ENCODE measurements at regions not wholly inside any gene's neighbourhood (a gene's known extent, or its start where the extent isn't known, plus 50 kb on each side); places are given as distances from the start of the nearest gene placed in this dataset.

DNA sequence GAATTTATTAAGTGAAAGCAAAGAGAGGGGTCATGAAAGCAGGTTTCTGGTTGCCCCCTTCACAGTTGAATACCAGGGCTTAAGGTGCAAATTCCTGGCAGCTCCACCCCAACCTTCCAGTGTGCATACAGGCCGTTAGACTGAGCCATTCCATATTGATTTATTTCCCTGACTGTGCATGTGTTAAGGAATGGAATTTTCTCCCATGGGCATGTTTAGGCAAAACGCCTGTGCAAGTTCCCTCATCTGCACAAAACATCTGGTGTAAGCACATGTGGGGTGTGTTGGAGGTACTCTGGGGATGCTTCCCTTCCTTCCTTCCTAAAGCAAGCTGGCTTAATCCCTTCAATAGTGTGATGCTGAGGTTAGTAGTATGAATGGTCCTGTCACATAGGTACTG is 1470.6 kb downstream of the MAT2B start:
- Histone ChIP-seq H3K27ac (ENCODE audit: low read depth in 1 of 2, low read length in 2 of 2) (no peak overlapping the region), H3K36me3 (ENCODE audit: control insufficient read depth in 4 of 4, insufficient read depth in 3 of 4, low read depth in 1 of 4, low read length in 3 of 4) (no peaks in the 10 kb centered on the region), H3K27me3 (ENCODE audit: control insufficient read depth in 4 of 4, insufficient read depth in 4 of 4, low read length in 3 of 4) (no peaks in the 10 kb centered on the region), H3K4me1 (ENCODE audit: control insufficient read depth in 4 of 4, insufficient read depth in 4 of 4, low read length in 3 of 4) (no peaks in the 10 kb centered on the region), H3K9me3 (ENCODE audit: control insufficient read depth in 4 of 4, low read length in 3 of 4) (peaks cover 0 to 11% (median 2%) of the 10 kb centered on the region in 4 donors), H3K9ac (ENCODE audit: low read depth in 1 of 2, low read length in 2 of 2) (no peak overlapping the region), H3K4me3 (ENCODE audit: low read depth in 1 of 3, low read length in 3 of 3) (no peak overlapping the region)
- no peak for DNase-seq (ENCODE audit: low spot score)
- TF ChIP-seq HNF4G (IDR thresholded peaks at IDR 0.05) = no peak
- TF ChIP-seq RAD21 (IDR thresholded peaks at IDR 0.05) = no peak
- WGBS = 50% methylated on average over 2 of the region's 2 CpGs

DNA sequence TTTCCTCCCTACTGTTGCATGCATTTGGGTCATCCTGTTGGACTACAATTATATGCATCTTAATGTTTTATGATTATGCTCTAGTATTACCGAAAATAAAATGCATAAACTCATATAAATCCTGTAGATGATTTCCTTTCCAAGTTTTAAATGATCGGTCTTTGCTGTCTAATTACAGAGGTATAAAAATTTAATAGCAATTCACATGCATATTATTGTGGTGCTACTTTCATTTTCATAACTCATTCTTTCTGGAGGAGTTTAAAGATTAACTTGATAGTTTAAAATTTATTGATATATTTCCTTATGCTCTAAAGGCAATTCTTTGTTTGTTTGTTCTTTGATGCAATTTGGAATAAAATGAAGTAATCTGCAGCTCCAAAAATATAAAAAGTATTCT is 1475.1 kb downstream of the MAT2B start:
- Histone ChIP-seq H3K27me3 (ENCODE audit: control insufficient read depth in 4 of 4, insufficient read depth in 4 of 4, low read length in 3 of 4) (no peaks in the 10 kb centered on the region), H3K27ac (ENCODE audit: low read depth in 1 of 2, low read length in 2 of 2) (no peak overlapping the region), H3K9me3 (ENCODE audit: control insufficient read depth in 4 of 4, low read length in 3 of 4) (peaks cover 0 to 11% (median 1%) of the 10 kb centered on the region in 4 donors), H3K4me1 (ENCODE audit: control insufficient read depth in 4 of 4, insufficient read depth in 4 of 4, low read length in 3 of 4) (no peaks in the 10 kb centered on the region), H3K36me3 (ENCODE audit: control insufficient read depth in 4 of 4, insufficient read depth in 3 of 4, low read depth in 1 of 4, low read length in 3 of 4) (no peaks in the 10 kb centered on the region), H3K4me3 (ENCODE audit: low read depth in 1 of 3, low read length in 3 of 3) (no peak overlapping the region), H3K9ac (ENCODE audit: low read depth in 1 of 2, low read length in 2 of 2) (no peak overlapping the region)
- DNase-seq (ENCODE audit: low spot score) = no peak
- WGBS = 72% methylated on average over 2 of the region's 2 CpGs
- no peak for TF ChIP-seq GABPA (IDR thresholded peaks at IDR 0.05 in 1 of 2, conservative IDR thresholded peaks at IDR 0.05 in 1 of 2)
- TF ChIP-seq HNF4A (conservative IDR thresholded peaks at IDR 0.05) = no peak
- no peak for TF ChIP-seq JUND (IDR thresholded peaks at IDR 0.05)
- TF ChIP-seq, protein P1, sequence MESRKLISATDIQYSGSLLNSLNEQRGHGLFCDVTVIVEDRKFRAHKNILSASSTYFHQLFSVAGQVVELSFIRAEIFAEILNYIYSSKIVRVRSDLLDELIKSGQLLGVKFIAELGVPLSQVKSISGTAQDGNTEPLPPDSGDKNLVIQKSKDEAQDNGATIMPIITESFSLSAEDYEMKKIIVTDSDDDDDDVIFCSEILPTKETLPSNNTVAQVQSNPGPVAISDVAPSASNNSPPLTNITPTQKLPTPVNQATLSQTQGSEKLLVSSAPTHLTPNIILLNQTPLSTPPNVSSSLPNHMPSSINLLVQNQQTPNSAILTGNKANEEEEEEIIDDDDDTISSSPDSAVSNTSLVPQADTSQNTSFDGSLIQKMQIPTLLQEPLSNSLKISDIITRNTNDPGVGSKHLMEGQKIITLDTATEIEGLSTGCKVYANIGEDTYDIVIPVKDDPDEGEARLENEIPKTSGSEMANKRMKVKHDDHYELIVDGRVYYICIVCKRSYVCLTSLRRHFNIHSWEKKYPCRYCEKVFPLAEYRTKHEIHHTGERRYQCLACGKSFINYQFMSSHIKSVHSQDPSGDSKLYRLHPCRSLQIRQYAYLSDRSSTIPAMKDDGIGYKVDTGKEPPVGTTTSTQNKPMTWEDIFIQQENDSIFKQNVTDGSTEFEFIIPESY (IDR thresholded peaks at IDR 0.05) = no peak
- TF ChIP-seq, protein P2, sequence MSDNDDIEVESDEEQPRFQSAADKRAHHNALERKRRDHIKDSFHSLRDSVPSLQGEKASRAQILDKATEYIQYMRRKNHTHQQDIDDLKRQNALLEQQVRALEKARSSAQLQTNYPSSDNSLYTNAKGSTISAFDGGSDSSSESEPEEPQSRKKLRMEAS (IDR thresholded peaks at IDR 0.05) = no peak
- TF ChIP-seq TAF1 (conservative IDR thresholded peaks at IDR 0.05) = no peak
- TF ChIP-seq RXRA (IDR thresholded peaks at IDR 0.05) = no peak
- no peak for TF ChIP-seq FOXA1 (IDR thresholded peaks at IDR 0.05)
- TF ChIP-seq RAD21 (IDR thresholded peaks at IDR 0.05) = no peak
- TF ChIP-seq SP1 (IDR thresholded peaks at IDR 0.05) = no peak
- TF ChIP-seq, protein P3, sequence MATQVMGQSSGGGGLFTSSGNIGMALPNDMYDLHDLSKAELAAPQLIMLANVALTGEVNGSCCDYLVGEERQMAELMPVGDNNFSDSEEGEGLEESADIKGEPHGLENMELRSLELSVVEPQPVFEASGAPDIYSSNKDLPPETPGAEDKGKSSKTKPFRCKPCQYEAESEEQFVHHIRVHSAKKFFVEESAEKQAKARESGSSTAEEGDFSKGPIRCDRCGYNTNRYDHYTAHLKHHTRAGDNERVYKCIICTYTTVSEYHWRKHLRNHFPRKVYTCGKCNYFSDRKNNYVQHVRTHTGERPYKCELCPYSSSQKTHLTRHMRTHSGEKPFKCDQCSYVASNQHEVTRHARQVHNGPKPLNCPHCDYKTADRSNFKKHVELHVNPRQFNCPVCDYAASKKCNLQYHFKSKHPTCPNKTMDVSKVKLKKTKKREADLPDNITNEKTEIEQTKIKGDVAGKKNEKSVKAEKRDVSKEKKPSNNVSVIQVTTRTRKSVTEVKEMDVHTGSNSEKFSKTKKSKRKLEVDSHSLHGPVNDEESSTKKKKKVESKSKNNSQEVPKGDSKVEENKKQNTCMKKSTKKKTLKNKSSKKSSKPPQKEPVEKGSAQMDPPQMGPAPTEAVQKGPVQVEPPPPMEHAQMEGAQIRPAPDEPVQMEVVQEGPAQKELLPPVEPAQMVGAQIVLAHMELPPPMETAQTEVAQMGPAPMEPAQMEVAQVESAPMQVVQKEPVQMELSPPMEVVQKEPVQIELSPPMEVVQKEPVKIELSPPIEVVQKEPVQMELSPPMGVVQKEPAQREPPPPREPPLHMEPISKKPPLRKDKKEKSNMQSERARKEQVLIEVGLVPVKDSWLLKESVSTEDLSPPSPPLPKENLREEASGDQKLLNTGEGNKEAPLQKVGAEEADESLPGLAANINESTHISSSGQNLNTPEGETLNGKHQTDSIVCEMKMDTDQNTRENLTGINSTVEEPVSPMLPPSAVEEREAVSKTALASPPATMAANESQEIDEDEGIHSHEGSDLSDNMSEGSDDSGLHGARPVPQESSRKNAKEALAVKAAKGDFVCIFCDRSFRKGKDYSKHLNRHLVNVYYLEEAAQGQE (IDR thresholded peaks at IDR 0.05) = no peak
- no peak for TF ChIP-seq HNF4G (IDR thresholded peaks at IDR 0.05)
- TF ChIP-seq, protein P4, sequence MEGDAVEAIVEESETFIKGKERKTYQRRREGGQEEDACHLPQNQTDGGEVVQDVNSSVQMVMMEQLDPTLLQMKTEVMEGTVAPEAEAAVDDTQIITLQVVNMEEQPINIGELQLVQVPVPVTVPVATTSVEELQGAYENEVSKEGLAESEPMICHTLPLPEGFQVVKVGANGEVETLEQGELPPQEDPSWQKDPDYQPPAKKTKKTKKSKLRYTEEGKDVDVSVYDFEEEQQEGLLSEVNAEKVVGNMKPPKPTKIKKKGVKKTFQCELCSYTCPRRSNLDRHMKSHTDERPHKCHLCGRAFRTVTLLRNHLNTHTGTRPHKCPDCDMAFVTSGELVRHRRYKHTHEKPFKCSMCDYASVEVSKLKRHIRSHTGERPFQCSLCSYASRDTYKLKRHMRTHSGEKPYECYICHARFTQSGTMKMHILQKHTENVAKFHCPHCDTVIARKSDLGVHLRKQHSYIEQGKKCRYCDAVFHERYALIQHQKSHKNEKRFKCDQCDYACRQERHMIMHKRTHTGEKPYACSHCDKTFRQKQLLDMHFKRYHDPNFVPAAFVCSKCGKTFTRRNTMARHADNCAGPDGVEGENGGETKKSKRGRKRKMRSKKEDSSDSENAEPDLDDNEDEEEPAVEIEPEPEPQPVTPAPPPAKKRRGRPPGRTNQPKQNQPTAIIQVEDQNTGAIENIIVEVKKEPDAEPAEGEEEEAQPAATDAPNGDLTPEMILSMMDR (IDR thresholded peaks at IDR 0.05; ENCODE audit: low read depth, low read length, missing input control) = no peak
- TF ChIP-seq FOXA2 (IDR thresholded peaks at IDR 0.05) = no peak

All from liver (tissue), 8 donors.